GM18499 (cell line): ENCODE measurements at regions not wholly inside any gene's neighbourhood (a gene's known extent, or its start where the extent isn't known, plus 50 kb on each side); places are given as distances from the start of the nearest gene placed in this dataset.

Experiments used
- ATAC-seq: cut with Tn5 transposase; IDR thresholded peaks from one replicate; pipeline ENCODE4 v1.9.1; 2021; ENCODE audit warnings: moderate number of reproducible peaks; ENCODE audit not compliant: insufficient read depth, unreplicated experiment

GRCh38 chr15:87142096-87142495, 1062.4 kb downstream of the AGBL1 start:
- ATAC-seq, result no peak

GRCh38 chr15:87135109-87135508, 1055.4 kb downstream of the AGBL1 start:
- ATAC-seq, result no peak

GRCh38 chr15:87133704-87134103, 1054.0 kb downstream of the AGBL1 start:
- no peak for ATAC-seq

- ATAC-seq, result no peak
Measured at GRCh38 chr15:87131067-87131466, 1051.4 kb downstream of the AGBL1 start.

GRCh38 chr15:87129916-87130315, 1050.2 kb downstream of the AGBL1 start:
- no peak for ATAC-seq

- ATAC-seq, result no peak
Measured at GRCh38 chr15:87123676-87124382, 1044.2 kb downstream of the AGBL1 start.

- no peak for ATAC-seq
Measured at GRCh38 chr15:87121336-87121735, 1041.7 kb downstream of the AGBL1 start.

GRCh38 chr15:87120555-87120954, 1040.9 kb downstream of the AGBL1 start:
- ATAC-seq, result no peak

GRCh38 chr15:87118846-87119245, 1039.2 kb downstream of the AGBL1 start:
- ATAC-seq, result no peak

GRCh38 chr15:87118435-87118834, 1038.8 kb downstream of the AGBL1 start:
- ATAC-seq, result no peak

GRCh38 chr15:87115795-87116194, 1036.1 kb downstream of the AGBL1 start:
- ATAC-seq, result no peak

GRCh38 chr15:87099916-87100315, 1020.2 kb downstream of the AGBL1 start:
- ATAC-seq, result no peak

- ATAC-seq, result no peak
Measured at GRCh38 chr15:87089551-87089950, 1009.9 kb downstream of the AGBL1 start.

- ATAC-seq, result no peak
Measured at GRCh38 chr15:87083201-87083600, 1003.5 kb downstream of the AGBL1 start.

GRCh38 chr15:87082581-87082980, 1002.9 kb downstream of the AGBL1 start:
- no peak for ATAC-seq

- no peak for ATAC-seq
Measured at GRCh38 chr15:87080547-87080946, 1000.9 kb downstream of the AGBL1 start.
